ENCODE measurements at regions not wholly inside any gene's neighbourhood (a gene's known extent, or its start where the extent isn't known, plus 50 kb on each side); places are given as distances from the start of the nearest gene placed in this dataset.
"Not testable (repeated sequence)": the region's sequence is repeated elsewhere in the genome, so short reads cannot be mapped to it uniquely, and the experiment has no call there.

DNA sequence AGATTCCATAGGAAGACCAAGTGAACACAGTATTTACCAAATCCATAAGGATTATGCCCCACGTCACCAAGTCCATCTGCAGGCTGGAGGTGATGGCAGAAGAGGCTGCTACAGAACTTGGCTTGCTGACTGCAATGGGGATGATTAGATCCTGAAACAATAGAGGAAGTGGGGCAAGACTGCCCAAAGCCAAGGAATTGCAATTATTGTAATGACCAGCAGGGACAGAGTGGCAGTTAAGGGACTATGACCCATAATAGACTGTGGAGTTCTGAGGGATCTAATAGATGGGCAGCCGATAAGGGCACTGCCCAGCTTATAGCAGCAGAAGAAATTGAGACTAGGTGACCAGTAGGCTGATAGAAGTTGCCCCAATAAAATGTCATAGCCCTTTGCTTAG, 108.4 kb downstream of the MINAR1 start:
- no peak for DNase-seq

DNA sequence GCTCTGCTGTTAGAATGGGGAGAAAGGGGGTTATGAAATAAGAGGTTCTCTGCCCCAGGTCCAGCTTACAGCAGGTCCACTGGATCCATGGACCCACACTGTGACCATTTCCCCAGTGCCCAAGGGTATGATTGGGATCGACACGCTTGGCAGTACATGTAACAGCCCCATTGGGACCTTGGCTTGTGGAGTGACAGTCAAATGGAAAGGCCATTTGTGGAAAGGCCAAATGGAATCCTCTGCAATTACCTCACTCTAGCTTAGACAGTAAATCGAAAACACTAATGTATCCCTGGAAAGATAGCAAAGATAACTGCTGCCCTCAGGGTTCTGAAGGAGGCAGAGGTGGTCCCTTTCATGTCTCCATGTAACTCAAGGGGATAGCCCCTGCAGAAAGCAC, 109.1 kb downstream of the MINAR1 start:
- no peak for DNase-seq

DNA sequence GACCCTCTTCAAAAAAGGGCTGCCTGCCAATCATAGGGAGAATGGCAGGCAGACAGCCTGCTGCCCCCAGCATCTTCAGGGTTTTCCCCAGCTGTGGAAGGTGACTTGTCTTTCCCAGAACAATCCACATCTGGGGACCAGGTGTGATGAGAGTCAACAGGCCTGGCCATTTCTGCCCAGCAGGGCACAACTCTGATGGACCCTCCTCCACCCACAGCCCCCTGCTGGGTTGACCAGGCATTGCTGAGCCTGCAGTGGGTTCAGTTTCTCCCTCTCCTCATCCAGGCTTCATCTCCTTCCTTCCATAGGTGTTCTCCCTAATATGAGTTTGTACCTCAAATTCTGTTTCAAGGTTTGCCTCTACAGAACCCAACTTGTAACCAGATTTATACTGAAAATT, 111.0 kb downstream of the MINAR1 start:
- DNase-seq = no peak

DNA sequence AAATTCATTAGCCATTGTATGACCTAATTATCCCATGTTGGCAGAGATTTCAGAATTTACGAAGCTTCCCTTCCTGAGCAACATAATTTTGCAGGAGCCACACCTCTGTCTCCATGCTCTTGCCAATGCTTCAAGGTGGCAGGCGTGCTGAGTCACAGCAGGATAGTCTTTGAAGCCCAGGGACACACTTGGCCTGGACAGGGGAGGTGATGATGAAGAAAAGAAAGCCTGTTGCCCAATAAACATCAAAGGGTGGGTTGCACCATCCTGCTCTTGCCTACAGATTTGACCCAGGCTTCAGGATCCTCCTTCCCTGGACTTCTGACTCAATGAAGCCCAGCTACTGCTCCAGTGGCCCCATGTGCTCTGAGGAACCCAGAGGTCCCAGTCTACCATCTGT, 117.1 kb downstream of the MINAR1 start:
- DNase-seq = no peak

DNA sequence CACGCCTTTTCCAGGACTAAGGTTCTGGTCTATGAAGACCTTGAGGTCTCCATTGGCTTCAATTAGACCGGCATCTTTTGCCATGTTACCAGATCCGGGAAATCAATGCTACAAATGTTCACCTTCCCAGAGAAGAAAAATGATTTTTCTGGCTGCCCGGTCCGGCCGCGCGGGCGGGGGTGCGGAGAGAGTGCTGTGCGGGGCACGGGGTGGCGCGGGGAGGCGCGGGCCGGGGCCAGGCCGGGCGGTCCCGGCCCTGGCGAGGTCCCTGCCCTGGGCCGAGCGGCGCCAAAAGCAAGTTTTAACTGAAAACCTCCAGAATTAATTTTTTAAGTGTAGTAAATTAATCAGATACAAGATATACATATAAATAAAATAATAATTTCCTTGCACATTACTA, 128.2 kb downstream of the MINAR1 start:
- no peak for DNase-seq

DNA sequence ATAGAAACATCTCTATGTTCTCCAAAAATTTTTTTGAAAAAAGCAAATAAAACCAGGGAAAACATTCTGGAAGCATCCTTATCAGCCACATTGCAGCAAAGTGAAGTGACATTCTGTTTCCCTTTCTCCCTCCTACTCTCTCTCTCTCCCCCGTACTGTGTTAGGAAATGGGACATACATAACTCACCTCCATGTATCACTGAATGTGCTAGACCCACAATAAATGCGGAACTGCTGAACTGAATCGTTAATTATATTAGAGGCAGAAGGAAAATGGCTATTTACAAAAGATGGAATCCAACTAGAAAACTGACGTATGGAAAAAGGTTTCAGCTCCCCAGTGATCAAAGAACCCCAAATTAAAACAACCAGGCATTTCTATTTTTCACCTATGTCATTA, 129.8 kb downstream of the MINAR1 start:
- no peak for DNase-seq

DNA sequence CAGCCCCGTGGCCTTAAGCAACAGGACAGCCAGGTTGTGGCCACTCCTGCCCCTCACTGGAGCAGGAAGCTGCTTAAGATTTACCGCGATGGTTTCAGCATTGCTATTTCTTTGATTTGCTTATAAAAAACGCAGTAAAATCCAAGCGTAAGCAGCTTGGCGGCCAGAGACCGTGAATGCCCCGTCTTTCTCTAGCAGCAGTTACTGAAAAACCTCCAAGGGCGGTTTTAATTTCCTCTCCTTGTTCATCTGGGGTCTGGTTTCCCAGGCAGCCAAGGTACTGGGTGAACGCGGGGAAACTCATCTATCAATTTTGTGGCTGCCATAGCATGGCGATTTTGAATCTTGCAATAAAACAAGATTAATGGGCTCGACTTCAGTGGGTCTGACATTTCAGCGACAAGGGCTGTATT, 130.3 kb downstream of the MINAR1 start:
- no peak for DNase-seq

DNA sequence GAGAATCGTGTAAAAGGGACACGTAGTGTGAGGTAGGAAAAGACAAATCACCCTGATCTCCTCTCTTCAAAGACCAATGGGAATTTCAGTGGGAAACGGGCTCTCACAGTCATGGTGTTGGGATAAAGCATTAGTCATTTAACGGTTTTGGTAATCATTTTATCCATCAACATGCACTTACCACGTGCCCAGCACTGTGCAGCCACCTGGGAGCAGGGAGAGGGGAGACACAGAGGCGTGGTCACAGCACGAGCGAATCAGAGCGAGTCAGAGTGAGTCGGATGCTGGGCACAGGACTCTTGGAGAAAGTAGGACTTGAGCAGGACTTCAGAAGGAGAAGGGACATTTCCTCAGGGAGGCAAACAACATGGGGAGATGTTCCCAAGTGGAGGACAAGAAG, 130.8 kb downstream of the MINAR1 start:
- DNase-seq = no peak

DNA sequence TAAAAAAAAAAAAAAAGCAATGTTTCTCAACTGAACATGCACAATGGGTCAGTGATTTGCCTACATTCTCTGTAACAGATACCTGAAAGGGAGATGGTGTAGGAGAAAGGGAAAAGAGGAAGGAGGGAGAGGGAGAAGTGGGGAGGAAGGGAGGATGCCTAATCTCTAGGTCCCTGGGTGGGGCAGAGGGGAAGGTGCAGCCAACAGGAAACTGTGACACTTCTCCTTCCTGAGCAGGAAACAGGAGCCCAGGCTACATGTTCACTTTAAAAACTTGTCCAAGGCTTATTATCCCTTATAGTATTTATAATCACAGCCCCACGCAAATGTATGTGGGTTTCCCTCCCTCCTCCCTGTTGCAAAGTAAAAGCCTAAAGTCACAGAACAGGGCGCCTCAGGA, 137.9 kb downstream of the MINAR1 start:
- no peak for DNase-seq

DNA sequence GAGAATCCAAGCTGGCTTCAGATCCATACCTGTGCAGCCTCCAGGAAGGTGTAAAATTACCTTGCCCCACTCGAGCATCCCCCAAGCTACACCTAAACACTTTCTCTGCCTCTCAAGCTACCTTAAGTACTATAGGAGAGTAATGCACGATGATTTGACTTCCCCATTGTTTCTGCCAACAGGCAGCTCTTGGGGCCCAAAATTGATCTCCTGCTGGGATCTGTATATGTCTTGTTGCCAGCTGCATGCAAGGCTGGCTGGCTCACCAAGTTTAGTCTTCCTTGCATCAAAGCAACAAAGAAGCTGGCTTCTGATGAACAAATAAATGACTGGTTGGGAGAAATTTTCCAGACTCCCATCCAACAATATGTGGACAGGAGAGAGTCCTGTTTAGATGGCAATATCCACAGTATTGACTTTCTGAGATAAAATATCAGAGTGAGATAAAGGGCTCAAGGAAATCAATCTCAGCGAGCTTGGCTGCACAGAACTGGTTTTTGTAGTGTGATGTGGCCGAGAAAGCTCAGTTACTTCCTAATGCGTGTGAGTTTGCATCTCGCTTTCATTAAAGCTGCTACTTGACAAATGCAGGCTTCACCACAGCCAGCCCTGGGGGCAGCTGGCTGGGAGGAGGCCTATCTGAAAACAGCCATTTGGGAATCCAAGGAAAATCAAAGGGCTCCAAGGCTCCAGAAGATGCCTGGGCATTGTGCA, 140.7 kb downstream of the MINAR1 start:
- DNase-seq = no peak

DNA sequence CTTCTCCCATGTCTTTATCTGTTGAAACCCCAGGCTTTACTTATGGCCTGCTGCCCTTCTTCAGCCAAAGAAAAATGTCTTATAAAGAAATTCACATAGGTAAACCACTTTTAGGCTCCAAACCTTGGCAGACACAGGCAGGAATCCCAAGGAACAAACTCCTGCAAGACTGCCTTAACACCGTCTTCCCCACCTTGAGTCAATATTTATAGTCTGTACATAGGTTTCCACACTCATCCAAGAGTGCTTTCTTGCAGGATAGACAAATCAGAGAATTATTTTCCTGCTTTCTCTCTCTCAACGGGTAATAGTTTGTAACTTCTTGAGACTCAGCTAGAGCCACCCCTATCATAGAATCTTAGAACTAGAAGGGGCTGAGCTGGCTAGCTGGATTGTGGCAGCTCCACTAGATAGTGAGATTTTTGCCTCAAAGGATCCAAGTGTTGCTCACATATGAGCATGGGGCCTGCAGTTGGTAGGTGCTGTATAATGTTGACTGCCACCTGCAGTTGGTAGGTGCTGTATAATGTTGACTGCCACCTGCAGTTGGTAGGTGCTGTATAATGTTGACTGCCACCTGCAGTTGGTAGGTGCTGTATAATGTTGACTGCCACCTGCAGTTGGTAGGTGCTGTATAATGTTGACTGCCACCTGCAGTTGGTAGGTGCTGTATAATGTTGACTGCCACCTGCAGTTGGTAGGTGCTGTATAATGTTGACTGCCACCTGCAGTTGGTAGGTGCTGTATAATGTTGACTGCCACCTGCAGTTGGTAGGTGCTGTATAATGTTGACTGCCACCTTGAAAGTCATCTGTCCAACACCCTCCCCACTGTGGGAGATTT, 142.5 kb downstream of the MINAR1 start:
- not testable (repeated sequence) for DNase-seq

DNA sequence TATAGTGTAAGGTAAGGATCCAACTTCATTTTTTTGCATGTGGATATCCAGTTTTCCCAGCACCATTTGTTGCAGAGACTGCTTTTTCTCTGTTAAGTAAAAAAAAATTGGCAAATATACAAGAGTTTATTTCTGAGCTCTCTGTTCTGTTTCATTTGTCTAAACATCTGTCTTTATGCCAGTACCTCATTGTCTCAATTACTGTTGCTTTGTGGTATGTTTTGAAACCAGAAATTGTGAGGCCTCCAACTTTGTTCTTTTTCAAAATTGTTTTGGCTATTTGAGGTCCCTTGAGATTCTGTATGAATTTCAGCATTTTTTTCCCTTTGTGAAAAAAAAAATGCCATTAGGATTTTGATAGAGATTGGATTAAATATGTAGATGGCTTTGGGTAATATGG, 150.5 kb downstream of the MINAR1 start:
- no peak for DNase-seq

DNA sequence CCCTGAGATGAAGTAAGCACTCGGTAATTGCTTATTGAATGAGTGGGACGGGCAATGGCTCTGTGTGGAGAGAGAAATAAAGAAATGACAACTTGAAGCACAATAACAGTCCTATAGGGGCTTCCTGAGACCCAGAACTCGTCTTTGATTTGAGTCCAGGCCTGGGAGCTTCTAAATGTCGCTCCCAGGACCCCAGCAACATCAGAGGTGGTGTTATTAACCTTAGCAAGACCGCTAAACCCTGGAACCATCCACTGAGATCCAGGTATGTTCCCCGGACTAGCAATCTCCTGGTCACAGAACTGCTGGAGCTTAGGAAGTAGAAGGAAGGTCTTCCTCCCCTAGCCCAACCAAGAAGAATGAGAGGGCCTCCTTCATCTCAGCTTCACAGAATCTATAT, 160.0 kb downstream of the MINAR1 start:
- no peak for DNase-seq

DNA sequence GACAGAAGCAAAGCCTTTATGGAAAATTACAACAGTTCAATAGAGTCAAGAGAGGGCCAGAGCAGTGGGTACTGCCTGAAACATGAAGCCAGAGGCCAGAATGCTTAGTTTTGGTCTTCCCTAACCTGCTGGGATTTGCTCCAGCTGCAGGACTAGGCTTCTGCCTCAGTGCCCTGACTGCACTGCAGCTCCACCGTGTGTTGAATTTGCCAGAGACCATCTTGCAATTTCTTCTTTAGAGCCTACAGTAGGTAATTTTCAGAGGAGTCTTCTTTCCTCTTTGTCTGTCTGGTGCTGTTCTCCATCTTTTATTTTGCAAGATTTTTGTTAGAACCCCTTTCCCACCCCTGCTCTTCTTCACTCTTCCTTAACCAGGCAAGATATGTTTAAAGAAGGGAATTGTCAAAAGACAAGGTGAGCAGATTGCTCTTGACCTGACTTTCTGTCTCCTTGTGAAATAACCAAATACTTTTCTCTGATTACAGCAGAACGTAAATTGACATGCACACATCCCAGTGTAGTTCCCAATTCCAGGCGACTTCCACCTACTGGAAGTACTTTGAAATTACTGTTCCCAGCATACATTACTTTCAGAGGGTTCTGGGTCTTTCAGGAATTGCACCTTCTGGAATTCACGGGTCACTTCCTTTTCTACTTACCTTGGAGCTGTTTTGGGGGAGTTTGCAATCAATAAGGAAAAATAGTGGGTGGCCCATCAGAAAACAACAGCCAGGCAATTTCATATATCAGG, 161.2 kb downstream of the MINAR1 start:
- no peak for DNase-seq

DNA sequence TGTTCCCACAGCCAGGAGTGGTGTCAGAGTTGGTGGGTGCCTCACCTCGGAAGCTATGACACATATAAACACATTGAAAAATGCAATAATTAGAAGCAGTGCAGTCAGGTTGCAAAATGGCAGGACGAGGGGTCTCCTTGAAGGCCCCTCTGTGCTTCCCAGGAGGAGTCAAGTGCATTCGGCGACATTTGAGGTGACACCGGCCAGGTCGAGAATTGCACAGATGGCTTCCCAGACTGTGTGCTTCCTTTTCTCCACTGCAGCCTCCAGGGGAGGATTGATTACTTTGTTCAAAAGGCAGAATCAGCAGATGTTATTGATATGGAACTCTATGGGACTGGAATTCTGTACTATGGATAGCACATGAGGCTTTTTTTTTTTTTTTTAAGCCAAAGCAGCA, 163.2 kb downstream of the MINAR1 start:
- no peak for DNase-seq

DNA sequence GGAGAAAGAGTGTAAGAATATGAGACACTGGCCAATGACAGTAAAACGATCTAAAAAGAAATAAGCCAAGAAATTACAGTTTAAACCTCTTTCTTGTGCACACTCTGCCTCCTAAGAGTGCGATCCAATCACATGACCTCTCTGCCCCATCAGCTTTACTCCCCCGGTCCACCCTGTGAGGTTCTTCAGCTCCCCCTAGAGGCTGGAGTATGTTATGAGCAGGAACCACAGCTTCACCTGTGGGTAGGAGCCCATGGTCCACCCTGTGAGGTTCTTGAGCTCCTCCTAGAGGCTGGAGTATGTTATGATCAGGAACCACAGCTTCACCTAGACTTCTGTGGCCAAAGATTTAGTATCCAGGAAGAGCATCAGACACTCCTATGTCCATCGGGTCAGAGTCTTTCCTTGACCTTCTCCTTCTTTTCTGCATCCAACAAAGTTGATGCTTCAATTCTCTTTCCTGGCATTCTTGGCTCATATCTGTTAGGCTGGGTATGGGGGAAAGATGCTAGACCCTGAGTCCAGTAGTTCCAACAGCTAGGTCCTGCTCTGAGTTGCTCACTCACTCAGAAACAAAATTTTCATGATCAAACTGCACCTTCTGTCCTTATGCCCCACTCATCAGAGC, 164.0 kb downstream of the MINAR1 start:
- peak; percentile 90 for DNase-seq

DNA sequence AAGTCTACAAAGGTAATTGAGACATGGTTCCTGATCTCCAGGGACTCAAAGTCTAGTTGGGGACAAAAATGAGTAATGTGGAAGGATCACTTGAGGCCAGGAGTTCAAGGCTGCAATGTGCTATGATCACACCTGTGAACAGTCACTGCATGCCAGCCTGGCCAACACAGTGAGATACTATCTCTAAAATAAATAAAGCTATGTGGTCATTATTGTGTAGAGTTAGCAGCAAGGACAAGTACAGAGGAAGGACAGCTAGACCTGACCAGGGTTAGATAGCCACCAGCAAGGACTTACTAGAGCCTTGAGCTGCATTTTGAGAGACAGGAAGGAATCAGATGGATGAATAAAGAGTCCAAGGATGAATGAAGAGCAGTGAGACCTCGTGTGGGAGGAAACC, 166.5 kb downstream of the MINAR1 start:
- no peak for DNase-seq

DNA sequence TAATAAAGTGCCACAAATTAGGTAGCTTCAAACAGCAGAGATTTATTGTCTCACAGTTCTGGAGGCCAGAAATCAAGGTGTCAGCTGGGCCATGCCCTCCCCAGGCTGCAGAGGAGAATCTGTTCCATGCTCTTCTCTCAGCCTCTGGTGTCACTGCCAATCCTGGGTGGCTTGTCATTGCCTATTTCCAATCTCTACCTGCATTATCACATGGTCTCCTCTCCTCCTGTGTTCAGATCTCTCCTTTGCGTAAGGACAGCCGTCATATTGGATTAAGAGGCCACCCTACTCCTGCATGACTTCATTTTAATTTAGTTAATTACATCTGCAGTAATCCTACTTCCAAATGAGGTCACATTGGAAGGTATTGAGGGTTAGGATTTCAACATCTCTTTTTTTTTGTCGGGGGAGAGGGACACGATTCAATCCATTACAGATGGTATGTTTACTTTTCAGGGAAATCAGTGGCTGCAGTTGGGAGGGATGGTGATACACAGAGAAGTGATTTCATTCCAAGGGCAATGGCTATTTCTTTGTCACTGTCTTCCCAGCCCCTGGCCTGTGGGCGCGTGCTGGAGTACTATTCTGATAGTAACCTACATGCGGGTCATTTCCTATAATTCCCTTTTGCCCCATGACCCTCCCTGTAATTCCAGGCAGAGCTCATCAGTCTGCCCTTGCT, 169.4 kb downstream of the MINAR1 start:
- DNase-seq = no peak

DNA sequence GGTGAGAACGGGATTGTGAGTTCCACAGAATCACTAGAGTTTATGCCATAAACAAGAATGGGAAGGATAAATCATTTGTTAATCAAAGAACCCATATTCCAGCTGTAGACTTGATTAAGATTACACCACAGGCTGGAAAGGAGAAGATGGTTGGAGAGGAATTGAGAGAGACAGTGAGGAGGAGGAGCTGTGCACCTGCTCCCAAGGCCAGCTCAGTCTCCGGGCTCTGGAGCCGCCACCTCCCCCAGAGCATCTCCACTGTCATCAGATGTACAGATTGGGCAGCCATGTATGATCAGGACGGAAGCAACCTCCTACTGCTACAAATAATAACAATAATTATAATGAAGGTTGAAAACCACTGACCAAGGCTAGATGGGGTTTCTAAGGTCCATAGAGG, 170.0 kb downstream of the MINAR1 start:
- no peak for DNase-seq

DNA sequence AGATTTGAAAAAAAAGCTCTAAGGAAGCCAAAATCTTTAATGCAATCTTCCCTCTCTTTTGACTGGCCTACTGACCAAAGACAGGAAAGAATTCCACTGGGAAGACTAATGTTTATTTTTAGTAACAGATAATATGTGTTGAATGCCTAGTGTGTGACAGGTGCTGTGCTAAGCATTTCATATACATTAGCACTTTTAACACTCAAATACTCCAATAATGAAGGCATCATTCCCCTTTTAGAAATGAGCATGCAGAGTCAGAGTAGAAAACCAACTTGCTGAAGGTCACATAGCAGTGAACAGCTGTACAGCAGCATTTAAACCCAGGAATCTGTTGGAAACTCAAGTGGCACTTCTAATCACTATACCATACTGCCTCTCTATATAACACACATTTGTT, 170.6 kb downstream of the MINAR1 start:
- DNase-seq = no peak

DNA sequence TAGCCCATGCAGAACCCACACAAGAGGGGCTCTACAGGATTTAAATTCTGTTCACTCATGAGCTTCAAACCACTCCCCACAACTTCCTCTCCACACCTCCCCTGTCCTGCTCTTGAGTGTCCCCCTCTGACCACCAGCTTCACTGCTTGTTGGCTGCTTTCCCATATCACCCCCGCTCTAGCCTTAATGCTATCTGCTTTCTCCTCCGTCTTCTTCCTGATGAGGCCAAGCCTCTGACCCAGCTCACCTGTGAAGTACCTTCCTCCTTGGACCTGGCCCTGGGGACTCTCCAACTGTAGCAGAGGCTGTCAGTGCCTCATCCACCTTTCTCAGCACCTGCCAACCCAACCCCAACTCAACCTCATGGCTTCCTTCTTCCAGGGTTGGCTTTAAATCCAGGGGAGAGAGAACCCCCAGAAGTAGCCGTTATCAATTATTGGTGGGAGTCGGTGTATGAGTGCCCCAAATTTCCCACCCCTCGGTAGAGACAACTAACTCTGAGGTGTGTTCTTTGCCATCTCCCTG, 174.8 kb downstream of the MINAR1 start:
- no peak for DNase-seq

DNA sequence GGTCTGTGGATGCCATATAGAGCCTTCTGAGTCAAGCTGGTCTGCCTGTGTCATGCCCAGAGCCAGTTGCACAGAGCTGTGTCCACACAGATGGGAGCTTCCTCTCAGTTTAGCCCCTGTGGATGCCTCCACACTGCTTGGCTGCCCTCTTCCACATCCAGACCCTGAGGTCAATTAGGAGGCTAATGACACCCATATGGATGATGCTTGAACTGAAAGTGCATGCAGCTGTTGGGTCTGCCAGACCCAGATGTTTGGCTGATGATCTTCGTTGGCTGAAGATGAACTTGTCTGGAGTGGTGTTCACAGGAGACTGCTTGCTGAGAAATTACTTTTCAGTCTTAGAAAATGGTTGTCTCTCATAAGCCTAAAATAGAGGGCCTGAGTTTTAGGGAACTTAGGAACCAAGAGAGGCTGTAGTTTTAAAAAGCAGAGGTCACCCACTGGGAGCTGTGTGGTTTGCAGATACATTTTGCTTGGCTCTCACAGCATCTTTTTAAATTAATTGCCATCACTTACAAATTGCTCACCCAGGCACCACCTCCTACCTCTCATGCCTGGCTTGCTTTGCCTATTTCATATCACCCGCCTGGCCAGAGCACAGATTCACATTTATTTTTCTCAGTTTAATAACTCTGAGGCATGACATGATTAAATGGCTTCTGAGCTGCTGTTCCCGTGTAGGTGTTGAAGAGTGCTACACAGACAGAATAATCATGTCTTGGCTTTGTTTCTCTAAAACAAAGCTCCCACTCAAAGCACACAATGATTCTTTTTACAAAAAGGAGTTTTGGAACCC, 176.1 kb downstream of the MINAR1 start:
- DNase-seq = no peak

All from activated CD4-positive, alpha-beta T cell treated with anti-CD3 and anti-CD28 coated beads, Interleukin-10, Interleukin-2, amounts not matched to agents 100 ng/mL and 50 ng/mL, durations not matched to agents 16 hours and 8 hours (primary cell).